PC-9 (cell line): ENCODE measurements at regions not wholly inside any gene's neighbourhood (a gene's known extent, or its start where the extent isn't known, plus 50 kb on each side); places are given as distances from the start of the nearest gene placed in this dataset.

ENCODE experiments used
- BruUV-seq: library from RNA; stranded (reverse); fragments of 400-500 nt; replicated peaks from 2 replicates; lab custom pipeline; 2021; lab: Mats Ljungman, UMichigan
- CTCF ChIA-PET: fragments of 300-600 bp; sonication (Branson Sonifier 250); formaldehyde crosslinking; loops from one replicate; lab custom pipeline; 2022; ENCODE audit warnings: antibody characterized with exemption; lab: Charles Lee
- POLR2A ChIA-PET: fragments of 300-600 bp; sonication (Branson Sonifier 250); formaldehyde crosslinking; loops from one replicate; lab custom pipeline; 2022; ENCODE audit warnings: antibody characterized with exemption; ENCODE audit not compliant: unreplicated experiment; lab: Charles Lee
- DNase-seq, 2 experiments: peaks; one replicate each; pipeline versions ENCODE4 v3.0.0 to v3.0.0-alpha.2; 2015 to 2022; ENCODE audit warnings: mixed read lengths in 1 of 2
- H2AFZ ChIP-seq: fragments of 200-600 bp; sonication (generic); 2 replicates; pipeline ENCODE4 v1.8.1; 2017; ENCODE audit warnings: antibody characterized with exemption
- H3F3A ChIP-seq: fragments of 200-600 bp; sonication (generic); 2 replicates; pipeline ENCODE4 v1.8.1; 2017; ENCODE audit warnings: antibody characterized with exemption, mild to moderate bottlenecking, low read depth; ENCODE audit not compliant: insufficient read depth
- H3K27ac ChIP-seq: fragments of 200-600 bp; sonication (generic); 2 replicates; pipeline ENCODE4 v1.6.1; 2016; ENCODE audit warnings: mixed run types
- H3K27me3 ChIP-seq: fragments of 200-600 bp; sonication (generic); 2 replicates; pipeline ENCODE4 v1.6.1; 2016; ENCODE audit warnings: low read depth, mixed run types; ENCODE audit not compliant: insufficient read depth
- H3K36me3 ChIP-seq: fragments of 200-600 bp; sonication (generic); 2 replicates; pipeline ENCODE4 v1.6.1; 2016; ENCODE audit warnings: low read depth, mixed run types
- H3K4me1 ChIP-seq: fragments of 200-600 bp; sonication (generic); replicated peaks from 2 replicates; pipeline ENCODE4 v1.6.1; 2016; ENCODE audit warnings: mixed run types; ENCODE audit not compliant: insufficient read depth
- H3K4me2 ChIP-seq: fragments of 200-600 bp; sonication (generic); 2 replicates; pipeline ENCODE4 v1.6.1; 2017; ENCODE audit warnings: mixed run types
- H3K4me3 ChIP-seq: fragments of 200-600 bp; sonication (generic); 2 replicates; pipeline ENCODE4 v1.6.1; 2016; ENCODE audit warnings: mixed run types
- H3K79me2 ChIP-seq: fragments of 200-600 bp; sonication (generic); 2 replicates; pipeline ENCODE4 v1.6.1; 2017; ENCODE audit warnings: low read depth, mixed run types
- H3K9me2 ChIP-seq: fragments of 200-600 bp; sonication (generic); 2 replicates; pipeline ENCODE4 v1.8.1; 2017; ENCODE audit warnings: mild to moderate bottlenecking; ENCODE audit not compliant: insufficient read depth
- H3K9me3 ChIP-seq: fragments of 200-600 bp; sonication (generic); 2 replicates; pipeline ENCODE4 v1.8.1; 2016; ENCODE audit warnings: low read depth; ENCODE audit not compliant: insufficient read depth
- H4K20me1 ChIP-seq: fragments of 200-600 bp; sonication (generic); 2 replicates; pipeline ENCODE4 v1.8.1; 2017; ENCODE audit not compliant: insufficient read depth
- EZH2 ChIP-seq: fragments of 200-600 bp; sonication (generic); IDR thresholded peaks from 2 replicates; pipeline ENCODE4 v1.8.0; 2017; ENCODE audit warnings: antibody characterized with exemption, low read depth
- intact Hi-C: fragments of 100-400 bp; cut with micrococcal nuclease; formaldehyde crosslinking; loops from one replicate; pipeline ENCODE4 v1.10.0; 2022; ENCODE audit not compliant: unreplicated experiment
- TF ChIP-seq, protein P1 (sequence below): fragments of 200-600 bp; sonication (generic); conservative IDR thresholded peaks from 2 replicates; pipeline ENCODE4 v1.6.1; 2017; ENCODE audit warnings: mixed run types, antibody characterized with exemption, mild to moderate bottlenecking, moderate library complexity

DNA sequence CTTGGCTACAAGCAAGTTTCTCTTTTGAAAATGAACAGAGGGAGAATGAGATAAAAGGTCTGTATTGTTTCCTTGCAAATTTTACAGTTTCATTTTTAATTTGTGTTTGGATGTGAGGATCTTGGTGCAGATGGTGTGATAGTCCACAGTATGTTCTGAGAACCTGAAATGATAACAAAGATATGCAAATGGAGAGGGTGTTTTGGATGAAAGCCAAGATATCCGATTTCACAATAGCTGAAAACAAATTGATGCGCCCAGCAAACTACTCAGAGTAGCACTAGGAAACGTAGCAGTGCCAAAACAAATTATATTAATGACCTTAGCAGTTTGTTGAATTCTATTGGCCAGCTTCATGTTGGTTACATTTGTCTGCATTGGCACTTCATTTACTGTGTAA, 683.5 kb downstream of the TMEM182 start:
- intact Hi-C loops, result no loop called here

DNA sequence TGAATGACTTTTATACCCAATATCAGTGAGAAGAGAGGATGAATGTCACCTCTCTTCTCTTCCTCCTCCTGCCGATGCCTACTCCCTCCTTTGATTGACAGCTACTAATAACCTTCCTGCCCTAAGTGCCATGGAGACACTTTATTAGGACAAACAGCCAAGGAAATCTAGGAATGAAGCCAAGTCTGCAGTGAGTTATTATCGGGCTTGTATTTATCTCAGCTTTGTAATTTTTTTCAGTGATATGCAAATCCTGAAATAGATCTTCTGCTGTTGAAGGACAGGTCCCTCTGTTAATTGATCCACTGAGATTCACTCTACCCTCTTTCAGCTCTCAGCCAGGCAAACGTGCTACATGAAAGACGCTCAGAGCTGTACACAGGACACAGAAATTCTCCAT, 686.7 kb downstream of the TMEM182 start:
- Histone ChIP-seq H3K4me2 (no peak overlapping the region), H3K4me3 (no peak overlapping the region), H3K36me3 (no peaks in the 10 kb centered on the region), H3K27me3 (peaks cover 5% of the 10 kb centered on the region; the same call in 1 of the 2 replicates), H3F3A (no peaks in the 10 kb centered on the region), H4K20me1 (no peaks in the 10 kb centered on the region), H3K9me3 (no peaks in the 10 kb centered on the region), H3K4me1 (no peaks in the 10 kb centered on the region), H2AFZ (no peak overlapping the region), H3K79me2 (no peaks in the 10 kb centered on the region), H3K9me2 (no peaks in the 10 kb centered on the region), H3K27ac (no peak overlapping the region)
- ChIA-PET CTCF (no interaction called here), POLR2A (no interaction called here)
- no peak for DNase-seq
- intact Hi-C loops, result no loop called here
- no TSS peak for BruUV-seq
- TF ChIP-seq, protein P1, sequence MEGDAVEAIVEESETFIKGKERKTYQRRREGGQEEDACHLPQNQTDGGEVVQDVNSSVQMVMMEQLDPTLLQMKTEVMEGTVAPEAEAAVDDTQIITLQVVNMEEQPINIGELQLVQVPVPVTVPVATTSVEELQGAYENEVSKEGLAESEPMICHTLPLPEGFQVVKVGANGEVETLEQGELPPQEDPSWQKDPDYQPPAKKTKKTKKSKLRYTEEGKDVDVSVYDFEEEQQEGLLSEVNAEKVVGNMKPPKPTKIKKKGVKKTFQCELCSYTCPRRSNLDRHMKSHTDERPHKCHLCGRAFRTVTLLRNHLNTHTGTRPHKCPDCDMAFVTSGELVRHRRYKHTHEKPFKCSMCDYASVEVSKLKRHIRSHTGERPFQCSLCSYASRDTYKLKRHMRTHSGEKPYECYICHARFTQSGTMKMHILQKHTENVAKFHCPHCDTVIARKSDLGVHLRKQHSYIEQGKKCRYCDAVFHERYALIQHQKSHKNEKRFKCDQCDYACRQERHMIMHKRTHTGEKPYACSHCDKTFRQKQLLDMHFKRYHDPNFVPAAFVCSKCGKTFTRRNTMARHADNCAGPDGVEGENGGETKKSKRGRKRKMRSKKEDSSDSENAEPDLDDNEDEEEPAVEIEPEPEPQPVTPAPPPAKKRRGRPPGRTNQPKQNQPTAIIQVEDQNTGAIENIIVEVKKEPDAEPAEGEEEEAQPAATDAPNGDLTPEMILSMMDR, result no peak
- no peak for TF ChIP-seq EZH2

More for the DNA sequence above, 683.5 kb downstream of the TMEM182 start:
- ChIA-PET CTCF (no interaction called here), POLR2A (no interaction called here)
- Histone ChIP-seq H3F3A (no peaks in the 10 kb centered on the region), H3K4me3 (no peak overlapping the region), H3K27ac (no peak overlapping the region), H3K4me2 (no peak overlapping the region), H3K9me3 (no peaks in the 10 kb centered on the region), H3K27me3 (peaks cover 7% of the 10 kb centered on the region; the same call in 1 of the 2 replicates), H3K4me1 (no peaks in the 10 kb centered on the region), H3K9me2 (no peaks in the 10 kb centered on the region; the same call in 1 of the 2 replicates), H2AFZ (no peak overlapping the region), H3K79me2 (no peaks in the 10 kb centered on the region), H3K36me3 (no peaks in the 10 kb centered on the region), H4K20me1 (no peaks in the 10 kb centered on the region)
- no TSS peak for BruUV-seq
- no peak for DNase-seq
- TF ChIP-seq, protein P1, result no peak
- no peak for TF ChIP-seq EZH2

DNA sequence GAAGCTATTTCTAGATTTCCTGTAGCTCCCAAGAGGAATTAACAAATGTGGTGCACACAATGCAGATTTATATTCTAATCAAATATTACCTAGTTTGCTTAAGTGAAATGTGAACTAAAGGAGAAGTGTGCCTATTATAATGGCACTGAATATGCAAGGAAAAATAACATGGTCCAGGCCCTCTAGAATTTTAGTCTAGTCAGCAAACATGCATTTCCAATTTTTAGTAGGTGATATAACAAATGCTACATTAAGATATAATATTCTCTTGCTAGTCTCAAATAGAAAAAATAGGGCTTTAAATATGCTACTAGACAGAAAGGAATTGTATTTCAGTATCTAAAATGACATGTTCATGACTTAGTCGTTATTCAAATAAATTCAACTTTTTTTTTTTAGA, 689.5 kb downstream of the TMEM182 start:
- Histone ChIP-seq H3K27me3 (no peaks in the 10 kb centered on the region), H4K20me1 (no peaks in the 10 kb centered on the region), H2AFZ (no peak overlapping the region), H3K4me1 (no peaks in the 10 kb centered on the region), H3K9me3 (no peaks in the 10 kb centered on the region), H3F3A (no peaks in the 10 kb centered on the region), H3K27ac (no peak overlapping the region), H3K9me2 (no peaks in the 10 kb centered on the region), H3K4me2 (no peak overlapping the region), H3K79me2 (no peaks in the 10 kb centered on the region), H3K36me3 (no peaks in the 10 kb centered on the region), H3K4me3 (no peak overlapping the region)
- no TSS peak for BruUV-seq
- TF ChIP-seq, protein P1, result no peak
- TF ChIP-seq EZH2, result no peak
- POLR2A ChIA-PET, result no interaction called here
- CTCF ChIA-PET, result no interaction called here
- DNase-seq, result no peak
- intact Hi-C loops, result no loop called here
